Gastroesophageal sphincter (tissue), 4 donors: ENCODE measurements at regions not wholly inside any gene's neighbourhood (a gene's known extent, or its start where the extent isn't known, plus 50 kb on each side); places are given as distances from the start of the nearest gene placed in this dataset.
"Not testable (repeated sequence)": the region's sequence is repeated elsewhere in the genome, so short reads cannot be mapped to it uniquely, and the experiment has no call there.

Source experiments
- ATAC-seq: fragments of 150-250 bp; one replicate; pipeline ENCODE4 v1.9.1; 2016; ENCODE audit warnings: mild to moderate bottlenecking, moderate library complexity
- H3K27ac ChIP-seq, 4 donors: fragments of 200-600 bp; sonication (generic) in 3 of 4; 1 replicate in 3 of 4; 2 replicates in 1 of 4; pipeline ENCODE4 v1.5.1; 2016 to 2019
- H3K27me3 ChIP-seq: fragments of 200-600 bp; sonication (generic); one replicate; pipeline ENCODE4 v1.5.1; 2019
- H3K36me3 ChIP-seq, 2 donors: fragments of 200-600 bp; sonication (generic); one replicate each; pipeline ENCODE4 v1.5.1; 2019; ENCODE audit warnings: control low read depth in 1 of 2
- H3K4me1 ChIP-seq, 3 donors: fragments of 200-600 bp; sonication (generic); 1 replicate in 2 of 3; 2 replicates in 1 of 3; pipeline ENCODE4 v1.5.1; 2016 to 2019; ENCODE audit warnings: control low read depth in 2 of 3
- H3K4me3 ChIP-seq, 2 donors: fragments of 200-600 bp; sonication (generic); one replicate each; pipeline ENCODE4 v1.5.1; 2019; ENCODE audit warnings: mild to moderate bottlenecking in 1 of 2, moderate library complexity in 1 of 2
- H3K9me3 ChIP-seq, 3 donors: fragments of 200-600 bp; sonication (generic); one replicate each; pipeline ENCODE4 v1.5.1; 2017 to 2019; ENCODE audit warnings: control low read depth in 2 of 3
- CTCF ChIP-seq, 4 experiments: fragments of 200-600 bp in 2 of 4; fragments of 450-650 bp in 2 of 4; sonication (generic) in 1 of 4; IDR thresholded peaks; one replicate each; pipeline ENCODE4 v1.5.1; 2017 to 2019; ENCODE audit warnings: antibody characterized with exemption in 4 of 4, mild to moderate bottlenecking in 2 of 4, moderate library complexity in 2 of 4
- EP300 ChIP-seq: sonication (generic); formaldehyde crosslinking; IDR thresholded peaks from one replicate; pipeline ENCODE4 v1.6.1; 2017; ENCODE audit warnings: antibody characterized with exemption, mild to moderate bottlenecking
- POLR2A ChIP-seq, 2 donors: fragments of 450-650 bp; IDR thresholded peaks; one replicate each; pipeline ENCODE4 v1.6.1; 2017; ENCODE audit warnings: antibody characterized with exemption in 2 of 2, mild to moderate bottlenecking in 2 of 2, moderate library complexity in 1 of 2
- POLR2AphosphoS5 ChIP-seq: sonication (generic); formaldehyde crosslinking; IDR thresholded peaks from one replicate; pipeline ENCODE4 v1.6.1; 2017; ENCODE audit warnings: antibody characterized with exemption
- WGBS, 2 donors: methylation state at CpG; one replicate each; pipeline ENCODE4 v1.1.5; 2018; ENCODE audit warnings: low coverage in 1 of 2; 5-methylcytosine and 5-hydroxymethylcytosine counted together

- ATAC-seq: no peak
- WGBS, 2 donors: 52 to 79% methylated on average over 1 of the region's 1 CpG
- H3K36me3 ChIP-seq: no peaks in the 10 kb centered on the region
- H3K4me1 ChIP-seq: peaks cover 0 to 6% (median 0%) of the 10 kb centered on the region in 3 donors
- H3K9me3 ChIP-seq: no peaks in the 10 kb centered on the region
- peaks cover 27% of the 10 kb centered on the region for H3K27me3 ChIP-seq
- no peak for TF ChIP-seq CTCF (IDR thresholded peaks at IDR 0.05)
- no peak for TF ChIP-seq EP300
- no peak for TF ChIP-seq POLR2AphosphoS5
- TF ChIP-seq POLR2A (IDR thresholded peaks at IDR 0.05): no peak
- H3K4me3 ChIP-seq: no peak overlapping the region
- H3K27ac ChIP-seq: no peak overlapping the region
Measured at GRCh38 chr15:28459279-28459678, 73.5 kb downstream of the GOLGA8G start.

- H3K36me3 ChIP-seq, H3K9me3 ChIP-seq, ATAC-seq, H3K4me1 ChIP-seq, H3K27ac ChIP-seq, H3K4me3 ChIP-seq: not testable (repeated sequence)
- H3K27me3 ChIP-seq: peaks cover 27% of the 10 kb centered on the region
- WGBS, 2 donors: 72 to 90% methylated on average over 4 to 6 of the region's 32 CpGs
Measured at GRCh38 chr15:28457396-28457932, 75.3 kb downstream of the GOLGA8G start.

- no peak for TF ChIP-seq POLR2AphosphoS5
- TF ChIP-seq CTCF (IDR thresholded peaks at IDR 0.05): no peak
- no peak for TF ChIP-seq EP300
- TF ChIP-seq POLR2A (IDR thresholded peaks at IDR 0.05): no peak
- Histone ChIP-seq H3K4me3 (no peak overlapping the region), H3K36me3 (no peaks in the 10 kb centered on the region), H3K4me1 (peaks cover 0 to 6% (median 0%) of the 10 kb centered on the region in 3 donors), H3K9me3 (no peaks in the 10 kb centered on the region), H3K27me3 (peaks cover 27% of the 10 kb centered on the region), H3K27ac (no peak overlapping the region)
- 86% methylated on average over 11 of the region's 30 CpGs; no CpG with 5 or more reads in 1 of the 2 donors for WGBS, 2 donors
- no peak for ATAC-seq
Measured at GRCh38 chr15:28456476-28457395, 76.0 kb downstream of the GOLGA8G start.

- not testable (repeated sequence) for H3K4me1 ChIP-seq, ATAC-seq
- WGBS, 2 donors: 92 to 94% methylated on average over 11 to 12 of the region's 28 CpGs
Measured at GRCh38 chr15:28455537-28456475, 77.0 kb downstream of the GOLGA8G start.

GRCh38 chr15:28454751-28455220, 76.3 kb downstream of the GOLGA8F start:
- not testable (repeated sequence) for H3K9me3 ChIP-seq, H3K36me3 ChIP-seq, H3K27ac ChIP-seq, ATAC-seq, H3K4me1 ChIP-seq
- peak overlapping the region; percentile 12 to 47 for H3K4me3 ChIP-seq
- 0% methylated on average over 1 of the region's 43 CpGs; no CpG with 5 or more reads in 1 of the 2 donors for WGBS, 2 donors
- peak in 1 of 4 experiments; percentile 32 for TF ChIP-seq CTCF (IDR thresholded peaks at IDR 0.05)
- peaks cover 27% of the 10 kb centered on the region for H3K27me3 ChIP-seq

More at GRCh38 chr15:28455537-28456475, 77.0 kb downstream of the GOLGA8G start:
- H3K4me3 ChIP-seq, H3K27ac ChIP-seq, H3K36me3 ChIP-seq, H3K9me3 ChIP-seq: not testable (repeated sequence)
- peaks cover 27% of the 10 kb centered on the region for H3K27me3 ChIP-seq
